ENCODE measurements at regions not wholly inside any gene's neighbourhood (a gene's known extent, or its start where the extent isn't known, plus 50 kb on each side); places are given as distances from the start of the nearest gene placed in this dataset.
"Not testable (repeated sequence)": the region's sequence is repeated elsewhere in the genome, so short reads cannot be mapped to it uniquely, and the experiment has no call there.

DNA sequence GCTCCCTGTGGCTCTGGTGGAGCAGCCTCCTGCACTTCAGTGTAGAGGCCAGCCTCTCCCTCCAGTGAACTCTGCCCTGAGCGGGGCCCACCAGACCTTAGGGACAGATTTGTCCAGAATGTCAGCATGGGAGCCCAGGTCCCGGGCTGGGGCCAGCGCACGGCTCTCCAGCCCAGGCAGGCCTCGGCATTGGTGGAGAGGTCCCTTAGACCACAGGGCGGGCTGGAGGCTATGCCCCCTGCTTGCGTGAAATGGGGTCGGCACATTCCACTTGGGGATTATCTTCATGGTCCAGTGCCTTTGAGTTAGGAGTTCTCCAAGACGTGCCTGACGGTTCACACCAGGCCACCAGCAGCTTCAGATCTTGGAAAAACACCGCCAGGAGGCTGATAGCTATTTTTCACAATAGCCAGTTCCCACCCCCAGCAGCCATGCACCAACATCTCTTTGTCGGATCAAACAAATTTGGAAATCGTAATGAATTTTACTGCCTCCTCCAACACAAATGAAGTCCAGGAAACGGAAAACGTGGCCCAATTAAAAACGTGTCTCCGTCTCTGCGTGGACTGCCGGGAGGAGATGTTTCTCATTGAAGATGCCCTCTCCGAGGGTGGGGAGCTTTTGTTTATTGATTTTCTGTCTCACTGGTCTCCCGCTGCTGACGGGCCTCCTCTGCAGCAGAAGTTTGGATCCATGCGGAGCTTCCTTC, 110.0 kb upstream of the CIBAR2 start:
- no peak for DNase-seq

DNA sequence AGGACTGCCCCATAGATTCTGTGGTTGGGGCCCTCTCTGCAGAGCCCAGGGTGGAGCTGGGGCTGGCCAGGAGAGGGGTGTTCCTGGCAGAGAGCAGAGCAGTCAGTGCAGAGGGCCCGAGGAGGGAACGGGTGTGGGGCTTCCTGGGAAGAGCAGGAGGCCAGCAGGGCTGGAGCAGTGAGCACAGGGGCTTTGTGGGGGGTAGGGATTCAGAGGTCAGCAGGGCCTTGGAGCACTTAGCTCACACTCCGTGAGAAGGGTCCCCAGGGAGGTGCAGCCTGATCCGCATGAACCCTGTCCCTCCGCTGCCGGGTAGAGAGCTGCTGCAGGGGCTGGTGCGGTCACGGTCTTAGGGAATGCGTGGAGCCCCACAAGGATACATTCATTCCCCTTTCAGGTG, 113.0 kb upstream of the CIBAR2 start:
- DNase-seq, result no peak

DNA sequence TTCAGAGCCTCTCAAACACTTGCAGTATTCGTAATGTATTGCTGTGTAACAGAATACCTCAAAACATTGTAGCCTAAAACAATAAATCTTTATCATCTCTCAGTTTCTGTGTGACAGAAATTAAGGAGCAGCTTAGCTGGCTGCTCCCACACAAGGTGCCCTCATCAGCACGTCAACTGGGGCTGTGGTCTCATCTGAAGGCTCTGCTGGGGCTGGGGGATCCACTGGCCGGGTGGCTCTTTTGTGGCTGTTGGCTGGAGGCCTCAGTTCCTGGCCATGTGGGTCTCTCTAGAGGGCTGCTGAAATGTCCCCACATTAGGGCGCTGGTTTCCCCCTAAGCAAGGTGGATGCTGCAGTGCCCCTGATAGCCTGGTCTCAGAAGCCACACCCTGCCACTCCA, 113.4 kb upstream of the CIBAR2 start:
- DNase-seq, result no peak

DNA sequence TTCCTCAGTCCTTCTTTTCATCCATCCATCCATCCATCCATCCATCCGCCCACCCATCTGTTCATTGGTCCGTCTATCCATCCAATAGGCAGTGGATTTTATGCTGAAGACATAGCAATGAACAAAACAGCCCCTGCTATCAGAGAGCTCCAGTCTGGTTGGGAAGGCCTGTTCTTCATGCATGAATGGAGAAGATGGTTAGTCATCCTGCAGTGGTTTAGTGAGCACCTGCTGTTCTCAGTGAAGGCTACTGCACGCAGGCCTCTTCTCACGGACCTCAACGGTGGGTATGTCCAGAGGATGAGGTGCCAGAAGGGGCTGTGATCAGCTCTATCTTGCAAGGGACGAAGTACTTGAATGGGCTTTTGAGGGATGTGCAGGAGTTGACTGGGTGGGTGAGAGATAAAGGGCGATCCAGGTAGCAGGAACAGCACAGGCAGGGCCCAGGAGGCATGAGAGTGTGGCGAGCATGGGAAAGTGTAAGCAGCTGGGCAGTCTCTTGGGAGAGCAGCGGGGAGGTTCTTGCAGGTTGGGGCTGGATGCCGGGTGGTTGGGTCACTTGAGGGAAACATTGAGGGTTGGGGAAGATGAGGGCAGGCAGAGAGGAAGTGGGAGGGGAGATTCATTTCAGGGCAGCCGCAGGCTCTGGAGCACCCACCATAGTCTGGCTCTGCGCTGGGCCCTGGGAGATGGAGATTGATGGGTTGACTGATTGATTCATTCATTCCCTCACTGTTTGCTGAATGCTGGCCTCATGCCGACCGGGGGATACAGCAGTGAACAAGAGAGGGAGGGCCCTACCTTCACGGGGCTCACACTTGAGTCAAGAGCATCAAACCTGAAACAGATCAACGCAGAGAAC, 115.0 kb upstream of the CIBAR2 start:
- DNase-seq, result no peak

DNA sequence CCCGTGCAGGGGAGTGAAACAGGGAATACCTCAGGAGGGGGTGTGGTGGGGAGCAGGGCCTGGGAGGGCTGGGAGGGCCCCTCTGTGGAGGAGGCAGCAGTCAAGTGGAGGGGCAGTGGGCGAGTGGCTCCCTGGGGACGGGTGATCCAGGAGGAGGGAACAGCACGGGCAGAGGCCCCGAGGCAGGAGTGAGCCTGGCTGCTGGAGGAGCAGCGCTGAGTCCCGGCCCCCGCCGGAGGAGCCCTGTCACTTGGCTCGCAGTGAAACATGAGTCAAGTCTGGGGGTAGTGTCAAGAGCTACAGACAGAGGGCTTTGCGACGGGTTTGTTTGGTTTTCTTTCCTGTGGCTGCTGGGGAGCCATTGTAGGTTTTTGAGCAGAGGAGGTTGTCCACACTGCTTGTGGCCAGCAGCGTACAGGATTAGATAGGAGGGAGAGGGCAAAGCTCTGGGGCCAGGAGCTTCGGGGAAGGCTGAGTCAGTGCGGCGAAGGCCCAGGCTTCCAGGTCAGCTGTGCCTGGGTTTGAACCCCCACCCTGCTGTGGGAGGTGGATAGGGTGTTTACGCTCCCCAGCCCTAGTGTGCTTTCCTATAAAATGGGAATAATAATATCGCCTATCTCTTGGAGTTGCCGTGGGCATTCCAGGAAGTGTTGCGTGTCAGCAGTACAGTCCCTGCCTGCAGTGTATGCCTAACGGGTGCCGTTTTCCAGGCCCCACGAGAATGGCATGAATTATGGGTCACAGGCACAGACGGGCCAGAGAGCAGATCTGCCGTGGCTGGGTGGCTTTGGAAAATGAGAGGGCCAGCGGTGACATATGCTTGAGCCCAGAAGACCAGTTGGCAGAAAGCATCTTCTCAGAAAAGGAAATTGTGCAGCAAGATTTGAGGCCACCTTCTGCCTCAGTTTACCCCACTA, 115.9 kb upstream of the CIBAR2 start:
- no peak for DNase-seq

DNA sequence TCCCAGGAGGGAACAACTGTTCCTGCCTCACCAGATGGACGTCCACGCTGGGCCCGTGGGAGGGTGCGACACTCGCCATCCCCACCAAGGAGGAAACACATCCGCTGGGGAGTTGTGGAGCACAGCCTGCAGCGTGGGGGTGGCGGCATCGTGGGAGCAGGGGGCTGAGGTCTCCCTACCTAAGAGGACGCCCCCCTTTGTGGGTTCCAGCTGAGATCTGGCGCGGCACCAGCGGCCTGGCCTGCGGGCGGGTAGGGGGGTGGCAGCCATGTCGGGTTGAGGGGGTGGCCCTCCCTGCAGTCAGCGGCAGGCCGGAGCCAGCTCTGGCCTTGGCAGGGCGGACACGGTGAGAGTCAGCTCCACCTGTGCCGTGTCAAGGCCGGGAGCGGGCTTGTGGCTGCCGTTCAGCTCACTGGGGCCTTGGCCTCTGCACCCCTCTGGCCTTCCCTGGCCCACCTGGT, 116.7 kb upstream of the CIBAR2 start:
- no peak for DNase-seq

DNA sequence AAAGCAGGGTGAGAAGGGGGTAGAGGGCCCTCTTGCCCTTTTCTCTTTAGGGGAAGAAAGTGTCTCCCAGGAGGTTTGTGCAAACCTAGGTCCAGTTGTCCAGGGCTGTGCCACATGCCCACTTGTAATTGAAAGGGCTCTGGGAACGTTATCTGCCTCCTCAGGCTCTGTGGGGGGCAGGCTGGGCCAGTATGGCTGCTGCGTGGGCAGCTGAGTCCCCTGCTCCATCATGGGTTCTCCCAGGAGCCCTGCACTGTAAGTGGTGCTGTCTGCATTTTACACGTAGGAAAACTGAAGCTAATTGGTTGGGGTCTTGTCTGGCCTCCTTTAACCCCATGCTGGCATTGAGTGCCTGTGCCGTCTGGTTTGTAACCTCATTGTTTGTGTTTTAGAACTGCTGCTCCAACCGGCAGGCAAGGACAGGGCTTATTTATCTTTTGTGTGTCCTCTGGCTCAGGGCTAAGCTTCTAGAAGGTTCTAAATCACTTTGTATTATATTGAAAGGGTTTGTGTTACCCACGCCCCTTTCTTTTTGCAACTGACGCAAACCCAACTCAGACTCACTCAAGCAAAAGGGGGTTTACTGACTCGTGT, 117.7 kb upstream of the CIBAR2 start:
- DNase-seq, result no peak

DNA sequence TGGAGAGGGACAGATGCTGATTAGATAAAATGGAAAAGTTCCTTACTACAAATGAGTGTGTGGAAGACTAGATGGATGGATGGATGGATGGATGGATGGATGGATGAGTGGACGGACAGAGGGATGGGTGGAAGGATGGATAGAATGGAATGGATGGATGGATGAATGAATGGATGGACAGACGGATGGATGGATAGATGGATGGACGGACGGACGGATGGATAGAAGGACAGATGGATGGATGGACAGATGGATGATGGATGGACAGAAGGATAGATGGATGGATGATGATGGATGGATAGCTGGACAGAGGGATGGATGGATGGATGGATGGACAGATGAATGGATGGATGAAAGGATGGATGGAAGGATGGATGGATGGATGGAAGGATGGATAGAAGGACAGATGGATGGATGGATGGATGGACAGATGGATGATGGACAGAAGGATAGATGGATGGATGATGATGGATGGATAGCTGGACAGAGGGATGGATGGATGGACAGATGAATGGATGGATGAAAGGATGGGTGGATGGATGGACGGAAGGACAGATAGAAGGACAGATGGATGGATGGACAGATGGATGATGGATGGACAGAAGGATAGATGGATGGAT, 118.6 kb upstream of the CIBAR2 start:
- not testable (repeated sequence) for DNase-seq

DNA sequence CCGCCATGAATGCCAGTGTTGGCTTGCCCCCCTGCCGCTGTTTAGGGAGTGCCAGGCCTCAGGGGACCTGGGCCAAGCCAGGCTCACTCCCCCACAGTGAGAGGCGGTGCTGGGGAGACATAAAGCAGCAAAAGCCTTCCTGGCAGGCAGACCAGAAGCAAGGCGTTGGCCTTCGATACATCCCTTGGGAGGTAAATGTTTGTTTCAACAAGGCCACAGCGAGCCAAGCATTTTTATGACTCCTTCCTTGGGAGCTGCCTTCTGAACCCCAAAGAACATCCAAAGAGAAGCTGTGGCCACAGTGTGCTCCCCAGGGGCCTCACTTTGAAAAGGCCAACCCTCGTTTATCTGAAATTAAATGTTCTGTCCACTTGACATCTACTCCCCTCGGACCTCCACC, 119.7 kb upstream of the CIBAR2 start:
- DNase-seq, result no peak

DNA sequence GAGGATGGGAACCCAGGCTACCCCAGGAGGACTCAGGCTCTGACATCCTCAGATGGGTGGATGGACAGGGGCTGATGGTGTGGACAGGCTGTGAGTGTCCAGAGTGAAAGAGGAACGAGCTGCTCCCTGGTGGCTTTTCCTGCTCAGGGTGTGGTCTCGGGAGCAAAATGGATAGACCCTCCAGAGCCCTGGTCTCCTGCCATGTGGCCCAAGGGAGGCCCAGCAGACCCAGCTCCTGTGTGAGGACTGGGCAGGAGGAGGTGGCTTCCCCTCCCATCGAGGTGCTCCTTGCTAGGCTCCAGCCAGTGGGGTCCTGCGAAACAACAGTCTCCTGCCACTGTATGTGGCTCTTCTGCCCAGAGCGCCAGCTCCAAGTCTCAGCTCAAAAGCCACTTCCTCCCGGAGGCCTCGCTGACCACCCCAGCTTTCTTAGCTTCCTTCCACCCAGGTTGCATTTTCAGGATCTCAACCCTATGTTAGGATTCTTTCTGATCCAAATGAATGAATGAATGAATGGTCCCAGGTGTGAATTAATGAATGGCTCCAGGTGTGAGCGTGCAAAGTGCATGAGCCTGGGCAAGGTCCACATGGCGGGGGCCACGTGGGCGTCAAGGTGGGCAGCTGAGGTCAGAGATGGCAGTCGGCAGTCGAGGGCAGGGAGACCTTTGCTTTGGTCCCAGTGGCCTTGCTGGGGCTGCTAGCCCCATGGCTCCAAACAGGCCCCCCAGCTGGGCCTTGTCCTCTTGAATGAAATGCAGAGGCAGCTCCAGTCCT, 120.3 kb upstream of the CIBAR2 start:
- no peak for DNase-seq

DNA sequence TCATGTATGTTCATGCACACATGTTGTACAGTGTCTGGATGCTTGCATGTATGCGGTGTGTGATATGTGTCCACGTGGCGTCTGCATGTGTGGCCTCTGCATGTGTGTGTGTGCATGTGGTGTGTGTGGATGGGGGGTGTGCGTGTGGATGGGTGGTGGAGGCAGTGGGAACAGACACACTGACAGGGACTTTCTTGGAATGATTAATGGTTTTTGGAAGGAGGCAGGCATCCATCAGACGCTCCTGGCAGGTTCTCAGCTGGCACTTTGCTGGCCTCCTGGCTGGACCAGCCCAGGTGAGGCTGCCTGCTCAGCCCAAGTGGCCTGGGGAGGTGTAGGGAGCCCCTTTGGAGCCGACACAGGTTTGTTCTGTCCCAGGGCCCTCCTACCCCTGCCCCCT, 121.2 kb upstream of the CIBAR2 start:
- no peak for DNase-seq

DNA sequence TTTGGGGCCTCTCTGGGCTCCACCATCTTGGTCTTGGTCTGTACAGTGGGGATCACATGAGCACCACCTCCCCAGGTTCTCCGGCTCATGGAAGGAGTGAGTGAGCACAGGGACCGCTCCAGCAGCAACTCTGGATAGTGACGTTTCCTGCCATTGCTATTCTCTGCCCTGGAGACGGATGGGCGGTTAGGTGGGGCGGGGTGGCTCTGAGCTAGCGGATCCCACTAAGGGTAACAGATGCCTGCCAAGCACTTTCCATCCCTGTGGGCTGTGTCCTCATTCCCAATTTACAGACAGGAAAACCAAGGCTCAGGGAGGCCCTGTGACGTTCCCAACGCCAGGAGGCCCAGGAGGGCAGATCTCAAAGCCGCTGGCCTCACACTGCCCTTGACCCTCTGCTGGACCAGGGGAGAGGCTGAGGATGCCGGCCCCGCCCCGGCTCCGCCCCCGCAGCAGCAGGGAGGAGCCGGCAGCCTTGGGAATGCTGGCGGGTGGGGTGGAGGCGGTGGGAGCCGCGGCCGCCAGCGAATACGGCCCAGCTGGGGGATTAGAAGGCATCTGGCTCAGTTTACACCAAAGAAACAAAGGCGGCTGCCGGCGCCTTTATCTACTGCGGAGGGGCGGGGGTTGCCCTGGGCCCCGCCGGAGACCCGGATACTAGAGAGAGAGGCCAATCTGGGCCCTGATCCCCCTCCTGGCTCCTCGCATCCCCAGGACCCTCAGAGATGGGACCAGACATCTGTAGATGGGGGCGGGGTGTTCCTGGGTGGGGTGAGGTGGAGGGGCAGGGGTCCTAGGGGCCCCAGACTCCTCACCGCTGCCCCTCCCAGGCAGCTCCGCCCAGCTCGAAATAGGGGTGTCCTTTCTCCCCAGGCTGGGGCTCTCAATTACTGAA, 122.3 kb upstream of the CIBAR2 start:
- no peak for DNase-seq

DNA sequence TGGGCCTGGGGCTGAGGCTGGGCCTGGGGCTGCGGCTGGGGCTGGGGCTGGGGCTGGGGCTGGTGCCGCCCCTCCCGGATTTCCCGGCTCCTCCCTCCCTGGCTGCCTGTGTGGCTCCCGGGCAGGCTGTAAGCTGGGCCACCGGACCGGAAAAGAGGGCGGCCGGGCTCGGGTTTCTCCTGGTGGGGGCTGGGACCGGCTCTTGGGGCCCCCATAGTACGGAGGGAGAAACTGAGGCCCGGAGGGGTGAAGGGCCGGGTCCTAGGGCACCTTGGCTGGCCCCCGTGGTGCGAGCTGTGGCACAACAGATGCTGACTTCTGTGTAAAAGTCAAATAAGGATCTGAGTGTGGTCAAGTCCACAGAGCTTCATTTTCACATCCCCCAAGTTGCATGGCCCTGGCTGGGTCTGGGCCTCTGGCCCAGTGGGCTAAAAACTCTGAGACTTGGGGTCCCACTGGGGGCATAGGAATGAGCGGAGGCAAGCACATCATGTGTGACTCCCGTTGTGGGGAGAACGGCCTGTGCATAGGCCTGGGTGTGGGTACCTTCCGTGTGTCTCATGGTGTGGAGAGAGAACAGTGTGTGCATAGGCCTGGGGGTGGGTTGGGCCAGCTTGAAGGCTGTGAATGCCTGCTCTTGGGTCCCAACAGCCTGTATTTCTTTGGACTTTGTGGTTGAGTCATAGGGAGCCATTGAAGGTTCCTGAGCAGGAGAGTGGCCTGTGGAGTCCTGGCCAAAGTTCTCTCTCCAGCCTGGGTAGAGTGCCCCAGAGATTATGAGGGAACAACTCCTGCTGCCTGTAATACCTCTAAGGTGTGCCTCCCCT, 123.9 kb upstream of the CIBAR2 start:
- DNase-seq, result no peak

DNA sequence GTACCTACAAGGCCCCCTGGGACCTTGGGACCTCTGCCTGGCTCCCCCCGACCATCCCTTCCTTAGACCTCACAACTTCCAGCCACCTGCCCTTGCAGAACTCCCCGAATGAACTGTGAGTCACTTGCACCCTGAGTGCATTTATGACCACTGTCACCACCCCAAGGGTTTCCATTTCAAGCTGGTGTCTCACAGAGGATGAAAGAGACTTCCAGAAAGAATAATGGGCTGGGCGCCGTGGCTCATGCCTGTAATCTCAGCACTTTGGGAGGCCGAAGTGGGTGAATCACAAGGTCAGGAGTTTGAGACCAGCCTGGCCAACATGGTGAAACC, 124.5 kb upstream of the CIBAR2 start:
- DNase-seq, result no peak

DNA sequence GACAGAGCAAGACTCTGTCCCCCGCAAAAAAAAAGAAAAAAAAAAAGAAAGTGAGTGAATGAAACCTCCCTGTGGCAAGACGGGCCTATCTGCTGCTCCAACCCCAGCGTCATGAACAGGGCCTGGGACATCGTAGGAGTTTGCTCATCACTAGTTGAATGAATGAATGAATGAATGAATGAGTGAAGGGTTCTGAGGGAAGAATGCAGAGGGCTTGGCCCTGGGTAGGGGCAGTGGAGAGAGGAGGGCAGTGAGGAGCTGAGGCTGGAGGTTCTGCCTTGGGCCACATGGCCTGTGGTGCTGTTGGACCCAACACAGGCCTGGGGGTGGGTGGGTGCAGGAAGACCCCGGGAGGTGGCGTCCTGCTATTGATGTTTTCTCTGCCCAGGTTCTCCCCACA, 125.5 kb upstream of the CIBAR2 start:
- no peak for DNase-seq

DNA sequence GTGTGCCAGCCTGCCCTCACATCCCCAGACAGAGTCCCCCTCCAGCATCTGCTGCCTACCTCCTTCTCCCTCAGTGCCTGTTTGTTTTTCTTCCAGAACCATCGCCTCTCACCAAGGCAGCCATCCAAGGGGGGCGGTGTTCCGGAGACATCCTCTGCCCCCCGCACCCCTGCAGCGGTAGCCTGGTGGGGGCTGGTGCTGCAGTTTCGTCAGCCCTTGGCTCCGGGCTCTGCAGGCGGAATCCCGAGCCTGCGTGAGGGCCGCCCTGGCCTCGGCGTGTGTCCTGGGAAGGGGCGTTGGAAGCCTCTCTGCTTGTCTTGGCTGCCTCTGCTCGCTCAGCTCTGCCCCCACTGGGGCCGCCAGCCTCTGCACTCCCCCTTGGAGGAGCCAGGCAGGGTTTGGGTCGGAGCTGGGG, 126.0 kb upstream of the CIBAR2 start:
- no peak for DNase-seq

DNA sequence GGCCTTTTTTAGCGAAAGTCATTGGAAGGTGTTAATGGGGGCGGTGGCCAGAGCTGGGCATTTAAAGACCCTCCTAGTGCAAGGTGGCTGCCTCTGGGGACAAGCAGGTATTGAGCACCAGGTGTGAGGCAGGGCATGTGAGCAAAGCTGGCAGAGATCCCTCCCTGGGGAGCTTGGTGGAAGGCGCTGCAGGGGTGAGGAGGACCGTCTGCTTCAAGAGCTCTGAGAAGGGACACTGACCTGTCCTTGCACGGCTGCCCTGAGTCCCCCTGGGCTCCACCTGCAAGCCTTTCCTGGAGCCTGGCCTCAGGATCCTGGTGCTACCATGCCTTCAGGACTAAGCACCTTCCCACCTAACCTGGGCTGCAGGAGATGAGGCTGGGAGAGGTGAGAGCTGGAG, 127.0 kb upstream of the CIBAR2 start:
- no peak for DNase-seq

DNA sequence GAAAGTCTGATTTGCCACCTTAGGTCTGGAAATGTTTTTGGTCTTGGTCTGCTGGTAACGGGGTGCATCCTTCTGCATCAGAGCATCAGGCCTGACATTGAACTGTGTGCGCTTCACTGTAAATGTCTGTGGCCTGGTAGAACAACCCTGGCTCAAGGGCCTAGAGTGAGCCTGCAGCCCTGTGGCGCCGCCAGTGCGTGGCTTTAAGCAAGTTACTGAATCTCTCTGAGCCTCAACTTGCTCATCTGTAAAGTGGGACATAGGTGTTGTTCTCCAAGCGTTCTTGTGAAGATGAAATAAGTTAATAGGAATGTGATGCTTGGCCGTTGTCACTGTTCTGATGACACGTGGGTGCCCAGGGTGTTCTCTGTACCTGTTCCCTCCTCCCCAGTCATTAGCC, 127.6 kb upstream of the CIBAR2 start:
- no peak for DNase-seq
